Epithelial cell of proximal tubule (primary cell): ENCODE measurements at regions not wholly inside any gene's neighbourhood (a gene's known extent, or its start where the extent isn't known, plus 50 kb on each side); places are given as distances from the start of the nearest gene placed in this dataset.

Experiments
- DNase-seq: peaks from one replicate; pipeline ENCODE4 v3.0.0-alpha.2; 2011; ENCODE audit warnings: low read depth
- H3K4me3 ChIP-seq: 2 replicates; pipeline ENCODE4 v1.5.1; 2011; ENCODE audit warnings: low read depth, mild to moderate bottlenecking, low read length
- TF ChIP-seq, protein P1 (sequence below): conservative IDR thresholded peaks from 2 replicates; pipeline ENCODE4 v1.5.1; 2012; ENCODE audit warnings: low read depth, mild to moderate bottlenecking, low read length

DNA sequence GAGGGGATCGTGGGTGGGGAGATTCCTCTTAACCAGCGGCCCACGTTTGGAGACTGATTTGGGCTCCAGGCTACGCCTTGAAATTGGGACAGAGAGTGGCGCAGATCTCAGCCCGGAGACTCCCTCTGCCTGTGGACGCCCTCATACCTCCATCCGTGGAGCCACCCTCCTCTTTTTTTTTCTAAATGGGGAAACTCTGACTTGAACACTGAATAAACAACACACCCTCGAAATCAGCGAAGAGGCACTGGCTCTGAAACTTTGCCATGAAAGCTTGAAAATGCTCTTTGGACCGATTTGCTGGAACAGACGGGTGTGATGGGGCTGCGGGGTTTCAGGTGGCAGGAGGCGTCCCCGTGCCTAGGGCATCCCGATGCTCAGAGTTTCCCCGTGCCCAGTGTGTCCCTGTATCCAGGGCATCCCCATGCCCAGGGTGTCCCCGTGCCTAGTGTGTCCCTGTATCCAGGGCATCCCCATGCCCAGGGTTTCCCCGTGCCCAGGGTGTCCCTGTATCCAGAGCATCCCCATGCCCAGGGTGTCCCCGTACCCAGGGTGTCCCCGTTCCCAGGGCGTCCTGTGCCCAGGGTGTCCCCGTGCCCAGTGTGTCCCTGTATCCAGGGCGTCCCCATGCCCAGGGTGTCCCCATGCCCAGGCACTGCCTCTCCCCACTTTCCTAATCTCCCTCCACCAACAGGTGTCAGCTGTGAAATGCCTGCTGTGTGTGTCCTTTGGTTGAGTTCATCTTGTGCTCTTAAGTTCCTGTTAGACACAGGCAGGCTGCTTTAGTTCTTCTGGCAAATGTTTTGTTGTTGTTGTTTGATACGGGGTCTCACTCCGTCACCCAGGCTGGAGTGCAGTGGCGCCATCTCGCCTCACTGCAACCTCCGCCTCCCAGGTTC lies 187.0 kb downstream of the SEC14L1 start:
- TF ChIP-seq, protein P1, sequence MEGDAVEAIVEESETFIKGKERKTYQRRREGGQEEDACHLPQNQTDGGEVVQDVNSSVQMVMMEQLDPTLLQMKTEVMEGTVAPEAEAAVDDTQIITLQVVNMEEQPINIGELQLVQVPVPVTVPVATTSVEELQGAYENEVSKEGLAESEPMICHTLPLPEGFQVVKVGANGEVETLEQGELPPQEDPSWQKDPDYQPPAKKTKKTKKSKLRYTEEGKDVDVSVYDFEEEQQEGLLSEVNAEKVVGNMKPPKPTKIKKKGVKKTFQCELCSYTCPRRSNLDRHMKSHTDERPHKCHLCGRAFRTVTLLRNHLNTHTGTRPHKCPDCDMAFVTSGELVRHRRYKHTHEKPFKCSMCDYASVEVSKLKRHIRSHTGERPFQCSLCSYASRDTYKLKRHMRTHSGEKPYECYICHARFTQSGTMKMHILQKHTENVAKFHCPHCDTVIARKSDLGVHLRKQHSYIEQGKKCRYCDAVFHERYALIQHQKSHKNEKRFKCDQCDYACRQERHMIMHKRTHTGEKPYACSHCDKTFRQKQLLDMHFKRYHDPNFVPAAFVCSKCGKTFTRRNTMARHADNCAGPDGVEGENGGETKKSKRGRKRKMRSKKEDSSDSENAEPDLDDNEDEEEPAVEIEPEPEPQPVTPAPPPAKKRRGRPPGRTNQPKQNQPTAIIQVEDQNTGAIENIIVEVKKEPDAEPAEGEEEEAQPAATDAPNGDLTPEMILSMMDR, result no peak
- DNase-seq, result no peak
- H3K4me3 ChIP-seq, result no peak overlapping the region

DNA sequence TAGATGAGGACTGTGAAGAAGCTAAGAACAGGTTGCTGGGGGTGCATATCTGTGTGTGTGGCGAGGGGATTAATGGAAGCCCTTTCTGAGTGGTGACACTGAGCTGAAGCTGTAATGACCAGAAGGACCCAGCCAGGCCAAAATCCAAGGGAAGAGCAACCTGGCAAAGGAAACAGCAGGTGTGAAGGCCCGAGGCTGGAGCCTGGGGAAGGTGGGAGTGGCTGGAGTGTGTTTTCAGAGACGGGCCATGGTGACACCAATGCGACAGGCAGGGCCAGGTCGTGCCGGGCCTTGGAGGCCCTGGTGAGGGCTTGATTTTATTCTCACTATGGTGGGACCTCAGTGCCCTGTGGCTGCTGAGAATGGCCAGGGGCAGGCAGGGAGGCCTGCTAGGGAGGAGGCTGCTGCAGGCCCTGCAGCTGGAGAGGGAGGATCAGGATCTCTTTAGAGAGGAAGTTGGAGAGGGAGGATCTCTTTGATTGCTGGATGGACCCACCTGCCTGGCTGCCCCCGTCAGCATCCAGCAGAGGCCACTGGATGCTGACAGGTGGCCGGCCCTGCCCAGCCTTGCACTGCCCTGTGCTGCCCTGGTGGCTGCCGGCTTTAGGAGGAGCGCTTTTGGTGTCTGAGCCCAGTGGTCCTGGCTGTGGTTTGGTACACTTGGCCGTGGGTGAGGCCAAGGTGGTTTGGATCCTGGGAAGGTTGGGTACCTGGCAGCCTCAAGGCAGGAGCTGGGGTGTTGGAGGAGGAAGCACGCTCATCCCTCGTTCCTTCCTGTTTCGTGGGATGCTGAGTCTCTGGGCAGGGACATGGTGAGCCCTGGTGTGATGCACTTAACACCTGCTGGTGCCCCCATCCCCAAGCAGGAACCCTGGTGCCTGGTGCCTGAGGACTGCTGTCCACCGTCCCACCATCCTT lies 188.3 kb downstream of the SEC14L1 start:
- no peak for DNase-seq
- TF ChIP-seq, protein P1, result no peak
- H3K4me3 ChIP-seq, result no peak overlapping the region

DNA sequence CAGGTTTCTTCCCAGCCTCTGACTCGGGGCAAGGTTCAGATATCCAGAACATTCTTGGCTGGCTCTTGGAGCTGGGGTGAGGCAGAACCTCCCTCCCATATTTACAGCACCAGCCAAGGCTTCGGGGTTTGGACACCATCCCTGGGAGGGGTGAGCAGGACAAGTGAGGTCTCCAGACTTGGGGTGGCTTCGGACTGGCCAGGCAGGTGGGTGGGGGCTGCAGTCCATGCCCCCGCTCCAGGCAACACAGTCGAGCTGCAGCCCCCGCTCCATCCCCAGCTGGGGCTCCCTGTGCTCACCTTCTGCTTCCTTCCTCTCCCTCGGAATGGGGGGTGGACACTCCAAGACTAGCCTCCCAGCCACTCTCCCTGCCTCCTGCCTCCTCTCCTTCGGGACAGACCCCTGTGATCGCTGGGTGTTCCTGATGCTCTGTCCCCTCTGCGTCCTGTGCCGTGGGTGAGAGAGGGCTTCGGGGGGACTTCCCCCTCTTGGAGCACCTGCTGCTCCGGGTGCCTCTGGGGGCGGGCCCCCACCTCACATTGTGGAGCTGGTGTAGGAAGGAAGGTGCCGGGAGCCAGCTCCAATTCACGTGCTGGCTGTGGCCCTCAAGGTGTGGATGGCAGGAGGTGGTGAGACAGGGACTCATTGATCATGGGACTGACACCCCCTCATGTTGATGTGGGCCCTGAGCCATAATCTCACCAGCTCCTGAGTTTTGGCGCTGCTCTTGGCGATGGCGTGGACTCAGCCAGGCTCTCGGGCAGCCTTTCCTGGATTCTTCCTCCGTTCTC lies 189.2 kb downstream of the SEC14L1 start:
- DNase-seq, result no peak
- TF ChIP-seq, protein P1, result no peak
- H3K4me3 ChIP-seq, result no peak overlapping the region

DNA sequence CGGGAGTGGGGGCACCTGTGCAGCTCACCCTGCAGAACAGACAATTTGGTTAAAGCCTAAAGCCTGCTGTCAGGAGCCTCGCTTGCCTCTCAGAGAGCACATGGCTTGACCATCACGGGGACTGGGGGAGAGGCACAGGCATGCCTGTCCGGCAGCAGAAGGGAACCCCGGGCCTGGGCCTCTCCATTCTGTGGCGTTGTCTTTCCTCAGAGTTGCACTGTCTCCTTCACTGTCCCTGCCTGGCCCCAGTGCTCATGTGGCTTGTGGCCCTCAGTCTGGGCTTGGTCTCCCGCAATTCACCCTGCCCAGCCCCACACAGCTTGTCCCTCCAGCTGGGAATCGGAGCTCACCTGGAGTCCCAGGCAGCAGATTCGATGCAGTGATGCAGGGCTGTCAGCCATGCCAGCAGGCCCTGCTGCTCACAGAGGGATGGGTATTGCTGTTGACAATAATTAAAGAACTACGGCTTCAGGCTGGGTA lies 189.9 kb downstream of the SEC14L1 start:
- TF ChIP-seq, protein P1, result no peak
- H3K4me3 ChIP-seq, result no peak overlapping the region
- DNase-seq, result no peak

DNA sequence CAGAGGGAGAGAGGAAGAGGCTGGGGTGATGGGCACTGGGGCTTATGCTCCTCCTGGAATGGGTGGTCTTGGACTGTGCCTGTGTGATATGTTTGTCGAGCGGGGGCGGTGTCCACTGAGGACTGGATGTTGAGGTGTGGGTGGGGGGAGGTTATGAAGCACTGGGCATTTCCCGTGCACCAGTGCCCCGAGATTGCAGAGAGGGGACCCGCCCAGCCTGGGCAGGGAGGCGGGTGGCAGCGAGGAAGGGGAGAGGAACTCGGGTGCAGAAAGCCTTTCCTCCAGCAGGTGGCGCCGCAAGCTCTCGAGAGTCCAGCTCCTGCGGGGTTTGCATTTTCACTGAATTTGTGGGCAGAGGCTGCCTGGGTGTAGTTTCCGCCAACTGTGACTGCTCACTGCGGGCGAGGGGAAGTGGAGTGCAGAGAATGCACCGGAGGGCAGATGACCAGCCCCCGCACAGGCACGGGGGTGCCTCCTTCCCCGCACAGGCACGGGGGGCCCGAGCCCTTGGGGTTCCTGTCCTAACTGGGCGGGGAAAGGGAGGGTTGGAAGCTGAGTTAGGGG lies 190.6 kb downstream of the SEC14L1 start:
- H3K4me3 ChIP-seq, result peak overlapping the region; percentile 25
- no peak for DNase-seq
- TF ChIP-seq, protein P1, result peak; percentile 92
